Nephron progenitor cell (in vitro differentiated cells): ENCODE measurements at regions not wholly inside any gene's neighbourhood (a gene's known extent, or its start where the extent isn't known, plus 50 kb on each side); places are given as distances from the start of the nearest gene placed in this dataset.

Experiments used
- DNase-seq: peaks from one replicate; pipeline ENCODE4 v3.0.0; 2021
- H3K27ac Mint-ChIP-seq: 2 replicates; pipeline ENCODE4 v1.8.0; 2021; ENCODE audit warnings: mild to moderate bottlenecking, moderate library complexity, mixed read lengths
- H3K27me3 Mint-ChIP-seq: 2 replicates; pipeline ENCODE4 v1.8.0; 2021; ENCODE audit warnings: mild to moderate bottlenecking, low read depth, mixed read lengths; ENCODE audit not compliant: poor library complexity
- H3K36me3 Mint-ChIP-seq: 2 replicates; pipeline ENCODE4 v1.8.0; 2021; ENCODE audit warnings: low read depth, mixed read lengths
- H3K4me1 Mint-ChIP-seq: 2 replicates; pipeline ENCODE4 v1.8.0; 2021; ENCODE audit warnings: mixed read lengths
- H3K4me3 Mint-ChIP-seq: 2 replicates; pipeline ENCODE4 v1.8.0; 2021; ENCODE audit warnings: mild to moderate bottlenecking, moderate library complexity, mixed read lengths
- H3K9me3 Mint-ChIP-seq: 2 replicates; pipeline ENCODE4 v1.8.0; 2021; ENCODE audit warnings: mild to moderate bottlenecking, moderate library complexity, mixed read lengths
- CTCF ChIP-seq: fragments of 200-600 bp; sonication (generic); IDR thresholded peaks from 2 replicates; pipeline ENCODE4 v1.5.0; 2021; ENCODE audit warnings: antibody characterized with exemption

- Mint-ChIP-seq H3K9me3 (peaks cover 14% of the 10 kb centered on the region), H3K4me1 (no peaks in the 10 kb centered on the region), H3K36me3 (peaks cover 3% of the 10 kb centered on the region), H3K27ac (no peak overlapping the region), H3K27me3 (no peaks in the 10 kb centered on the region), H3K4me3 (no peak overlapping the region)
- TF ChIP-seq CTCF = no peak
- DNase-seq = no peak
These were observed 942.2 kb upstream of the CDH8 start for GRCh38 chr16:62978451-62978850.

GRCh38 chr16:62977876-62978275 lies 941.6 kb upstream of the CDH8 start:
- H3K27me3 Mint-ChIP-seq = no peaks in the 10 kb centered on the region
- no peaks in the 10 kb centered on the region for H3K36me3 Mint-ChIP-seq
- H3K9me3 Mint-ChIP-seq = peaks cover 10% of the 10 kb centered on the region
- no peaks in the 10 kb centered on the region for H3K4me1 Mint-ChIP-seq
- TF ChIP-seq CTCF = no peak
- no peak overlapping the region for H3K27ac Mint-ChIP-seq
- DNase-seq = no peak
- H3K4me3 Mint-ChIP-seq = no peak overlapping the region

- Mint-ChIP-seq H3K27me3 (no peaks in the 10 kb centered on the region), H3K27ac (no peak overlapping the region), H3K9me3 (no peaks in the 10 kb centered on the region), H3K4me1 (no peaks in the 10 kb centered on the region), H3K4me3 (no peak overlapping the region), H3K36me3 (no peaks in the 10 kb centered on the region)
- TF ChIP-seq CTCF = no peak
- no peak for DNase-seq
These were observed 938.2 kb upstream of the CDH8 start for GRCh38 chr16:62974424-62974823.

- Mint-ChIP-seq H3K9me3 (peaks cover 4% of the 10 kb centered on the region), H3K36me3 (no peaks in the 10 kb centered on the region), H3K4me1 (no peaks in the 10 kb centered on the region), H3K4me3 (no peak overlapping the region), H3K27ac (no peak overlapping the region), H3K27me3 (no peaks in the 10 kb centered on the region)
- DNase-seq = no peak
- TF ChIP-seq CTCF = no peak
These were observed 934.6 kb upstream of the CDH8 start for GRCh38 chr16:62970851-62971250.

- H3K4me3 Mint-ChIP-seq = no peak overlapping the region
- TF ChIP-seq CTCF = no peak
- H3K27me3 Mint-ChIP-seq = no peaks in the 10 kb centered on the region
- H3K9me3 Mint-ChIP-seq = peaks cover 7% of the 10 kb centered on the region
- no peak for DNase-seq
- no peak overlapping the region for H3K27ac Mint-ChIP-seq
- H3K4me1 Mint-ChIP-seq = no peaks in the 10 kb centered on the region
- no peaks in the 10 kb centered on the region for H3K36me3 Mint-ChIP-seq
These were observed 933.6 kb upstream of the CDH8 start for GRCh38 chr16:62969711-62970318.

GRCh38 chr16:62967611-62968010 lies 931.4 kb upstream of the CDH8 start:
- no peaks in the 10 kb centered on the region for H3K27me3 Mint-ChIP-seq
- no peak overlapping the region for H3K4me3 Mint-ChIP-seq
- no peak for TF ChIP-seq CTCF
- H3K4me1 Mint-ChIP-seq = no peaks in the 10 kb centered on the region
- no peak overlapping the region for H3K27ac Mint-ChIP-seq
- H3K9me3 Mint-ChIP-seq = peaks cover 7% of the 10 kb centered on the region
- H3K36me3 Mint-ChIP-seq = no peaks in the 10 kb centered on the region
- no peak for DNase-seq
